Kidney (tissue), 13 donors: ENCODE measurements at regions not wholly inside any gene's neighbourhood (a gene's known extent, or its start where the extent isn't known, plus 50 kb on each side); places are given as distances from the start of the nearest gene placed in this dataset.

Experiments used
- DNase-seq, 5 donors: peaks; one replicate each; pipeline ENCODE4 v3.0.0-alpha.2; 2013 to 2020
- FAIRE-seq: peaks from 2 replicates; lab custom pipeline; 2012; peaks lifted over from hg19 to GRCh38; lab: Jason Lieb, UNC
- H3K27ac ChIP-seq, 2 donors: one replicate each; pipeline ENCODE4 v1.7.0; 2013; ENCODE audit warnings: low read depth in 2 of 2, low read length in 2 of 2, inconsistent platforms in 1 of 2
- H3K27me3 ChIP-seq: one replicate; pipeline ENCODE4 v1.7.1; 2013; ENCODE audit warnings: low read length, inconsistent platforms; ENCODE audit not compliant: control insufficient read depth, insufficient read depth
- H3K36me3 ChIP-seq, 3 donors: one replicate each; pipeline versions ENCODE4 v1.7.0 to v1.7.1; 2013; ENCODE audit warnings: low read length in 3 of 3, control low read depth in 1 of 3, inconsistent platforms in 1 of 3; ENCODE audit not compliant: insufficient read depth in 3 of 3, control insufficient read depth in 2 of 3
- H3K4me1 ChIP-seq, 3 donors: one replicate each; pipeline versions ENCODE4 v1.7.0 to v1.7.1; 2013; ENCODE audit warnings: low read length in 3 of 3, inconsistent platforms in 1 of 3, low read depth in 1 of 3; ENCODE audit not compliant: control insufficient read depth in 2 of 3, insufficient read depth in 2 of 3
- H3K4me3 ChIP-seq, 3 donors: one replicate each; pipeline versions ENCODE4 v1.7.0 to v1.8.1; 2013; ENCODE audit warnings: low read length in 3 of 3, control low read depth in 1 of 3, inconsistent platforms in 1 of 3
- H3K9ac ChIP-seq, 3 donors: one replicate each; pipeline versions ENCODE4 v1.7.0 to v1.7.1; 2013; ENCODE audit warnings: low read length in 3 of 3, control low read depth in 1 of 3, inconsistent platforms in 1 of 3
- H3K9me3 ChIP-seq, 3 donors: one replicate each; pipeline versions ENCODE4 v1.7.0 to v1.7.1; 2013; ENCODE audit warnings: low read length in 3 of 3, control low read depth in 1 of 3, inconsistent platforms in 1 of 3; ENCODE audit not compliant: control insufficient read depth in 2 of 3, insufficient read depth in 1 of 3
- intact Hi-C: fragments of 100-400 bp; cut with DNase I; formaldehyde crosslinking; loops from one replicate; pipeline ENCODE4 v1.11.1; 2022
- TF ChIP-seq, protein P1 (sequence below): IDR thresholded peaks from 3 replicates; pipeline ENCODE4 v1.5.1; 2012; ENCODE audit warnings: mild to moderate bottlenecking, moderate library complexity, borderline replicate concordance; ENCODE audit not compliant: insufficient read depth; ENCODE audit errors: extremely low read depth
- donor health status: control.
- donor health status: control.
- donor health status: control.
- donor health status: control.
- donor health status: control.
- donor health status: DM: yes; HTN: yes; CAD: no.
- donor health status: Normal renal cell carcinoma (clear cell type).

DNA sequence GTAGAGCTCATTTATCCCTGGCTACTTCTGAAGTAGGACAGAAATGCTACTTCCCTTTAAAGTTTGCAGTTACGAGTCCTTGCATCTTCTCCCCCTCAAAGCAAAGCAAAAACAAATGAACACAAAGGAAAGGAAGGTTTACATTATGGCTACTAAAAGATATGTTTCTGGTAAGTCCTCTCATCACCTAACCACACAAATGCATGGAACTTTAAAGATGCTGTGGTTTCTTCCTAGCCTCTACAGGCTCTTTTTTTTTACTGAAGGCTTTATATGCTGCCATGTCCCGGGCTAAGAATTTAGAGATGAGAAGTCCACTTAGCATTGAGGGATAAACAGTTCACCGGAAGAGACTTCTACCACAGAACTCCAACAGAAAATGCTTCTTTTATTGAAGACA, 291.2 kb downstream of the SS18 start:
- H3K36me3 ChIP-seq, result no peaks in the 10 kb centered on the region
- FAIRE-seq, result no peak
- intact Hi-C loops, result no loop called here
- TF ChIP-seq, protein P1, sequence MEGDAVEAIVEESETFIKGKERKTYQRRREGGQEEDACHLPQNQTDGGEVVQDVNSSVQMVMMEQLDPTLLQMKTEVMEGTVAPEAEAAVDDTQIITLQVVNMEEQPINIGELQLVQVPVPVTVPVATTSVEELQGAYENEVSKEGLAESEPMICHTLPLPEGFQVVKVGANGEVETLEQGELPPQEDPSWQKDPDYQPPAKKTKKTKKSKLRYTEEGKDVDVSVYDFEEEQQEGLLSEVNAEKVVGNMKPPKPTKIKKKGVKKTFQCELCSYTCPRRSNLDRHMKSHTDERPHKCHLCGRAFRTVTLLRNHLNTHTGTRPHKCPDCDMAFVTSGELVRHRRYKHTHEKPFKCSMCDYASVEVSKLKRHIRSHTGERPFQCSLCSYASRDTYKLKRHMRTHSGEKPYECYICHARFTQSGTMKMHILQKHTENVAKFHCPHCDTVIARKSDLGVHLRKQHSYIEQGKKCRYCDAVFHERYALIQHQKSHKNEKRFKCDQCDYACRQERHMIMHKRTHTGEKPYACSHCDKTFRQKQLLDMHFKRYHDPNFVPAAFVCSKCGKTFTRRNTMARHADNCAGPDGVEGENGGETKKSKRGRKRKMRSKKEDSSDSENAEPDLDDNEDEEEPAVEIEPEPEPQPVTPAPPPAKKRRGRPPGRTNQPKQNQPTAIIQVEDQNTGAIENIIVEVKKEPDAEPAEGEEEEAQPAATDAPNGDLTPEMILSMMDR, result no peak
- no peak overlapping the region for H3K9ac ChIP-seq
- H3K4me1 ChIP-seq, result no peaks in the 10 kb centered on the region
- no peak for DNase-seq
- H3K27ac ChIP-seq, result no peak overlapping the region
- no peak overlapping the region for H3K4me3 ChIP-seq
- H3K27me3 ChIP-seq, result no peaks in the 10 kb centered on the region
- no peaks in the 10 kb centered on the region for H3K9me3 ChIP-seq

DNA sequence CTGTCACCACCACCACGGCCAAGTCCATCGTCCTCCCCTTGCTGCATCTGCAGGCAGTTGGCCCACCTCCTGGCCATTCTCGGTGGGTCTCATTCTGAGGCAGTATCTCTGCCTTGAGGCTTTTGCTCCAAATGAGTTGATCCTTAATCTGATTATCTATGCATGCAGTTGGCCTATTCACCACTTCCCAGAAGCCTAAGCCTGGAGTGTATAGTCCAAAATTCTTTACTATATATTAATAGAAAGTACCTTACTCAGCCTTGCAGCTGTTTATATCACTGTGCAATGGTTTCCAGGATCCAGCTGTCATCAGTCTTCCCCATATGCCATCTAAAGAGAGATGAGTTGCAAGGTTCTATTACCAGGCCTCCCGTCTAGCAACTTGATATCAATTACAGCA, 292.4 kb downstream of the SS18 start:
- DNase-seq (no peak), FAIRE-seq (no peak)
- TF ChIP-seq, protein P1, result no peak
- no peaks in the 10 kb centered on the region for H3K9me3 ChIP-seq
- H3K4me3 ChIP-seq, result no peak overlapping the region
- H3K27me3 ChIP-seq, result no peaks in the 10 kb centered on the region
- no peaks in the 10 kb centered on the region for H3K36me3 ChIP-seq
- no peaks in the 10 kb centered on the region for H3K4me1 ChIP-seq
- no peak overlapping the region for H3K27ac ChIP-seq
- intact Hi-C loops, result no loop called here
- H3K9ac ChIP-seq, result no peak overlapping the region

DNA sequence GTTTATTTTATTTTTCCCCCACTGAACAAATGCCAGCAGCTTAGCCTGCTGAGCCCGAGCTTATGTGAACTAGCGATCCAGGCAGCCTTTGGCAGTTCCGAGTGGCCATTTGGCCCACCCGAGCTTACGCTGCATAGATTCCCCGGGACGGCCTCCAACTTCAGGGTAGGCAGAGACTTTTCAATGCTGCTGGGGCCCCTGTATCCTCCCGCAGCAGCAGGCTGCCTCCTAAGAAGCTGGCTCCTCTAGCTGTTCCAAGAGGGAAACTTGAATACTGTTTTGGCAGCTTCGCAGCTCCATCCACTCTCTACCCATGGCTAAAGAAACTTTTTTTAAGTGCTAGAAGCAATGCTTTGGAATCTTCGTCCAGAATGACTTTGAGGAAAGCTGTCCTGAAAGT, 295.2 kb downstream of the SS18 start:
- no peak overlapping the region for H3K4me3 ChIP-seq
- H3K27me3 ChIP-seq, result no peaks in the 10 kb centered on the region
- H3K27ac ChIP-seq, result no peak overlapping the region
- intact Hi-C loops, result no loop called here
- DNase-seq (no peak), FAIRE-seq (no peak)
- H3K9ac ChIP-seq, result no peak overlapping the region
- H3K4me1 ChIP-seq, result no peaks in the 10 kb centered on the region
- no peaks in the 10 kb centered on the region for H3K36me3 ChIP-seq
- no peaks in the 10 kb centered on the region for H3K9me3 ChIP-seq
- TF ChIP-seq, protein P1, result no peak

DNA sequence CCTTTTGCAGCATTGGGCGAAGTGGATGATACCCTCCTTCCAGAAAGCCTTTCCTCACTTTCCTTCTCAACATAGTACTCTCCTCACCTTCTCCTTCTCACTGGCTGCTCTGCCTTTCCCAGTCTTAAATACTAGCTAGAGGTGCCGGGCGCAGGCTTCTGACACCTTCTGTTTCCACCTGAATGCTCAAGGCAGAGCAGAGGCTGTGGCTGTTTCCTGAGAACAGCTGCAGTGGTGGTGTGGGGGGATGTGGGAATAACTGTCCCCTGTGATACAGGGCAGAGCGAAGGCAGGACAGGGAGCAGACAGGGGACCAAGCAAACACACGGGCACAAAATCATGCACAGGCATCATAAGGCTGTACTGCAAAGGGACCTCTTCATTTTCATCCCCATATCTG, 303.1 kb downstream of the SS18 start:
- Histone ChIP-seq H3K36me3 (no peaks in the 10 kb centered on the region), H3K4me3 (no peak overlapping the region), H3K9ac (no peak overlapping the region), H3K27ac (no peak overlapping the region), H3K27me3 (no peaks in the 10 kb centered on the region), H3K9me3 (no peaks in the 10 kb centered on the region), H3K4me1 (no peaks in the 10 kb centered on the region)
- intact Hi-C loops, result no loop called here
- DNase-seq (no peak), FAIRE-seq (no peak)
- TF ChIP-seq, protein P1, result no peak
